ENCODE measurements at regions not wholly inside any gene's neighbourhood (a gene's known extent, or its start where the extent isn't known, plus 50 kb on each side); places are given as distances from the start of the nearest gene placed in this dataset.

DNA sequence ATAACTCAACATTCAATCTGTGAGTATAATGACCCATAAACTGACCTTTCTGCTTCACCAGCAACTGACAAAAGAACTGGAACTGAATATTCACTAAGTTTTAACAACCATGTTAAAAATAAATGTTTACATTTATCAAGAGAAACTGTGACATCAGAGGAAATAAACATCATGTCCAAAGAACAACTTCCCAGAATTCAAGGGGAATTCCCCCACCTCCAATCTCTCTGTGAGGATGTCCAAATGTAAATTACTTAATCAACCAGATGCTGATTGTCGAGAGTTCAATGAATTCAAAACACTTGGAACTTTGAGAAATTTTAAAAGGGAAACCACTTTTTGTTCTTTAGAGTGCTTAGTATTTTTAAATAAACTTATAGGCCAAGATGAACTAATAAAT lies 365.6 kb upstream of the ADGRL2 start:
- no peak for TF ChIP-seq EZH2phosphoT487 (conservative IDR thresholded peaks at IDR 0.05; ENCODE audit: low read length)
- TF ChIP-seq, protein P1, sequence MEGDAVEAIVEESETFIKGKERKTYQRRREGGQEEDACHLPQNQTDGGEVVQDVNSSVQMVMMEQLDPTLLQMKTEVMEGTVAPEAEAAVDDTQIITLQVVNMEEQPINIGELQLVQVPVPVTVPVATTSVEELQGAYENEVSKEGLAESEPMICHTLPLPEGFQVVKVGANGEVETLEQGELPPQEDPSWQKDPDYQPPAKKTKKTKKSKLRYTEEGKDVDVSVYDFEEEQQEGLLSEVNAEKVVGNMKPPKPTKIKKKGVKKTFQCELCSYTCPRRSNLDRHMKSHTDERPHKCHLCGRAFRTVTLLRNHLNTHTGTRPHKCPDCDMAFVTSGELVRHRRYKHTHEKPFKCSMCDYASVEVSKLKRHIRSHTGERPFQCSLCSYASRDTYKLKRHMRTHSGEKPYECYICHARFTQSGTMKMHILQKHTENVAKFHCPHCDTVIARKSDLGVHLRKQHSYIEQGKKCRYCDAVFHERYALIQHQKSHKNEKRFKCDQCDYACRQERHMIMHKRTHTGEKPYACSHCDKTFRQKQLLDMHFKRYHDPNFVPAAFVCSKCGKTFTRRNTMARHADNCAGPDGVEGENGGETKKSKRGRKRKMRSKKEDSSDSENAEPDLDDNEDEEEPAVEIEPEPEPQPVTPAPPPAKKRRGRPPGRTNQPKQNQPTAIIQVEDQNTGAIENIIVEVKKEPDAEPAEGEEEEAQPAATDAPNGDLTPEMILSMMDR (IDR thresholded peaks at IDR 0.05; ENCODE audit: insufficient read depth, low read length, poor library complexity, severe bottlenecking) = no peak

All from SU-DHL-6 (cell line).